BE2C (cell line): ENCODE measurements at regions not wholly inside any gene's neighbourhood (a gene's known extent, or its start where the extent isn't known, plus 50 kb on each side); places are given as distances from the start of the nearest gene placed in this dataset.

ENCODE experiments used
- DNase-seq: peaks from one replicate; pipeline ENCODE4 v3.0.0-alpha.2; 2020
- H3K27me3 ChIP-seq: fragments of 250-450 bp; sonication (Bioruptor Pico); 2 replicates; pipeline ENCODE4 v1.5.1; 2020; ENCODE audit warnings: mild to moderate bottlenecking
- H3K36me3 ChIP-seq: fragments of 250-450 bp; sonication (Bioruptor Pico); 2 replicates; pipeline ENCODE4 v1.5.1; 2020; ENCODE audit warnings: mild to moderate bottlenecking
- H3K4me1 ChIP-seq: fragments of 250-450 bp; sonication (Bioruptor Pico); 2 replicates; pipeline ENCODE4 v1.5.1; 2020
- H3K4me3 ChIP-seq: 2 replicates; pipeline ENCODE4 v1.5.1; 2011; ENCODE audit warnings: low read depth, low read length
- H3K9me3 ChIP-seq: fragments of 250-450 bp; sonication (Bioruptor Pico); 2 replicates; pipeline ENCODE4 v1.5.1; 2020
- TF ChIP-seq, protein P1 (sequence below): IDR thresholded peaks from 2 replicates; pipeline ENCODE4 v1.5.1; 2012; ENCODE audit warnings: mild to moderate bottlenecking, low read depth, low read length

DNA sequence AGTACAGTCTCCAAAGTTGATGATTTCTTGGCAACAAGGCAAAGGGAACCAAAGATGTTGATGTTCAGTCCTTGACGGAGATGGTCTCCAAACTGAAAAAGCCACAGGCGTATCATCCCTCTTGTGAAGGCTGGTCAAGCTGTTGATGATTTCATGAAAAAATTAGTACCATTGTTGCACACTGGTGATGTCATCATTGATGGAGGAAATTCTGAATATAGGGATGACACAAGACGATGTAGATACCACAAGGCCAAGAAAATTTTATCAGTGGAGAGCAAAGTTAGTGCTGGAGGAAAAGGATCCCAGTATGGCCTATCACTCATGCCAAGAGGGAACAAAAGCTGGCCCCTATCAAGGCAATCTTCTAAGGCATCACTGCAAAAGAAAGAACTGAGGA lies 88.7 kb upstream of the KRR1 start:
- DNase-seq, result no peak
- Histone ChIP-seq H3K27me3 (no peaks in the 10 kb centered on the region), H3K4me1 (peaks cover 2% of the 10 kb centered on the region; the same call in 1 of the 2 replicates), H3K9me3 (no peaks in the 10 kb centered on the region), H3K36me3 (no peaks in the 10 kb centered on the region), H3K4me3 (no peak overlapping the region)
- TF ChIP-seq, protein P1, sequence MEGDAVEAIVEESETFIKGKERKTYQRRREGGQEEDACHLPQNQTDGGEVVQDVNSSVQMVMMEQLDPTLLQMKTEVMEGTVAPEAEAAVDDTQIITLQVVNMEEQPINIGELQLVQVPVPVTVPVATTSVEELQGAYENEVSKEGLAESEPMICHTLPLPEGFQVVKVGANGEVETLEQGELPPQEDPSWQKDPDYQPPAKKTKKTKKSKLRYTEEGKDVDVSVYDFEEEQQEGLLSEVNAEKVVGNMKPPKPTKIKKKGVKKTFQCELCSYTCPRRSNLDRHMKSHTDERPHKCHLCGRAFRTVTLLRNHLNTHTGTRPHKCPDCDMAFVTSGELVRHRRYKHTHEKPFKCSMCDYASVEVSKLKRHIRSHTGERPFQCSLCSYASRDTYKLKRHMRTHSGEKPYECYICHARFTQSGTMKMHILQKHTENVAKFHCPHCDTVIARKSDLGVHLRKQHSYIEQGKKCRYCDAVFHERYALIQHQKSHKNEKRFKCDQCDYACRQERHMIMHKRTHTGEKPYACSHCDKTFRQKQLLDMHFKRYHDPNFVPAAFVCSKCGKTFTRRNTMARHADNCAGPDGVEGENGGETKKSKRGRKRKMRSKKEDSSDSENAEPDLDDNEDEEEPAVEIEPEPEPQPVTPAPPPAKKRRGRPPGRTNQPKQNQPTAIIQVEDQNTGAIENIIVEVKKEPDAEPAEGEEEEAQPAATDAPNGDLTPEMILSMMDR, result no peak

DNA sequence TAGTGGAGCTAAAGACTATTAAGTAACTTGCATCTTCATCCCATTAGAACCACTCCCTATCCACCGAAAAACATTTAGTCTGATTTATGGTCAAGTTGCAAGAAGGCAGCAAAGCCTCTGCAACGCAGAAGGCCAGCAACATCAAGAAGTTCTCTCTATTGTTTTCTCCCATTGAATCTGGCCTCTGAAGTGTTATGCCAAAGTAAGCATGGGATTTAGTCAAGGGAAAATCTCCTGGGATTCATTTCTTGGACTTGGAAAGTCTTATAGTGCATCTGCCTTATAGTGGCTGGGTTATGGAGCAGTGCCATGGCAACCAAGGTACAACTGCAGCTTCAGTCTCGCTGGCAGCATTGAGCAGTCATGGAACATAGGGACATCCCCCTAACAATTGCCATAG lies 87.7 kb upstream of the KRR1 start:
- no peaks in the 10 kb centered on the region for H3K27me3 ChIP-seq
- H3K9me3 ChIP-seq, result no peaks in the 10 kb centered on the region
- TF ChIP-seq, protein P1, result no peak
- DNase-seq, result no peak
- no peak overlapping the region for H3K4me3 ChIP-seq
- no peaks in the 10 kb centered on the region for H3K36me3 ChIP-seq
- H3K4me1 ChIP-seq, result peaks cover 2% of the 10 kb centered on the region; the same call in 1 of the 2 replicates

DNA sequence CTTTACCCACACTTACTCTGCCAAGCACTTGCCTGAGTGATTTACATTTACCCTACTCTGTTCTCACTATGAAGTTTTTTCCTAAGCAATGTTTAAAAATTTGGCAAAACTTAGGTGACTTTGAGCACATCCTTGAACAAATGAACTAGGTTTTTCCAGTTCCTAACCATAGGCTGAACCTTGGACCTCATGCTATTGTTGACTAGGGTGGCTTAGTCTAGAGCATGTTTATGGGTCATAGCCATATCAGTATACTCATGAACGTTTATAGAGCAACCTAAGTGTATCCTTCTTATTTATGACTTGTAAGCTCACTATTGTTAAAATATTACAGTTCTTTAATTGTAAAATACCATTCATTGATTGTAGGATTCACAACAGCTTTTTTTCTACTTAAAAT lies 85.0 kb upstream of the KRR1 start:
- no peaks in the 10 kb centered on the region for H3K9me3 ChIP-seq
- no peak overlapping the region for H3K4me3 ChIP-seq
- DNase-seq, result no peak
- H3K36me3 ChIP-seq, result no peaks in the 10 kb centered on the region
- H3K4me1 ChIP-seq, result peaks cover 6% of the 10 kb centered on the region
- TF ChIP-seq, protein P1, result no peak
- no peaks in the 10 kb centered on the region for H3K27me3 ChIP-seq

DNA sequence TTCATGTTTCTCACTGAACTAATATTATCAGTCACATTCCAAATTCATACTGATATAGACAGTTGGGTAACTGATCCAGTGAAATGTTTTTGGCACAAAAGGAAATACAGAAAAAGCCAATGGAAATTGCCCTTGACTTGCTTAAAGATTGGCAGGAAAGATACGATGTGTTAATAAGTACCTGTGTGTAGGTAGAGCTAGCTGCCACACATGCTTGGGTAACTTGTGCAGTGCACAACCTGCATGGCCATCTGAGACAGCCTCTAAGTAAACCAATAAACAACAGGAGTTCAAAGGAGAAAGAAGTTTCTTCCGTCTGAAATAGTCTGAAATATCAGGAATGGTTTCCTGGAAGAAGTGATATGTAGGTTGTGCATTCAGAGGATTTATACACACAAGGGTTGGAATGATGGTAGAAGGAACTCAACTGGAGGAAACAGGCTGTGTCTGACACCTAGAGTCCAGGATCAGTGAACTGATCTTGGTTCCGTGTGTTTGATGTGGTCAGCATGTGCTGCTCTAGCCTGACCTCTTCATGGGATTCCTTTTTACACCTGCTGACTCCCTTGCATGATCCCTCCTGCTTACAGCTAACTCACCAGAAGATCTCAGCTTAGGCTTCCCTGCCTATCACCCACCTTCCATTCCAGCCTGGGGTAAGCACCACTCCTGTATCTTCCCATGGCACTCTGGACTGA lies 81.4 kb upstream of the KRR1 start:
- TF ChIP-seq, protein P1, result no peak
- no peak for DNase-seq
- no peak overlapping the region for H3K4me3 ChIP-seq
- no peaks in the 10 kb centered on the region for H3K27me3 ChIP-seq
- peaks cover 6% of the 10 kb centered on the region for H3K4me1 ChIP-seq
- H3K36me3 ChIP-seq, result no peaks in the 10 kb centered on the region
- no peaks in the 10 kb centered on the region for H3K9me3 ChIP-seq

GRCh38 chr12:75592086-75592485 lies 80.7 kb upstream of the KRR1 start:
- H3K36me3 ChIP-seq, result no peaks in the 10 kb centered on the region
- DNase-seq, result no peak
- no peaks in the 10 kb centered on the region for H3K27me3 ChIP-seq
- no peak overlapping the region for H3K4me3 ChIP-seq
- H3K9me3 ChIP-seq, result no peaks in the 10 kb centered on the region
- peaks cover 6% of the 10 kb centered on the region for H3K4me1 ChIP-seq
- TF ChIP-seq, protein P1, result no peak

- Histone ChIP-seq H3K27me3 (no peaks in the 10 kb centered on the region), H3K9me3 (no peaks in the 10 kb centered on the region), H3K36me3 (no peaks in the 10 kb centered on the region), H3K4me1 (peaks cover 6% of the 10 kb centered on the region), H3K4me3 (no peak overlapping the region)
- TF ChIP-seq, protein P1, result no peak
- DNase-seq, result no peak
Measured at GRCh38 chr12:75591628-75592027, 80.2 kb upstream of the KRR1 start.
